Mesendoderm (in vitro differentiated cells): ENCODE measurements at regions not wholly inside any gene's neighbourhood (a gene's known extent, or its start where the extent isn't known, plus 50 kb on each side); places are given as distances from the start of the nearest gene placed in this dataset.

Source experiments
- DNase-seq: peaks from one replicate; pipeline ENCODE4 v3.0.0; 2013
- H2AK5ac ChIP-seq: 2 replicates; pipeline ENCODE4 v1.6.1; 2013; ENCODE audit warnings: low read length, inconsistent platforms
- H2BK120ac ChIP-seq: 2 replicates; pipeline ENCODE4 v1.6.1; 2013; ENCODE audit warnings: low read depth, mild to moderate bottlenecking, low read length, moderate library complexity, mixed read lengths
- H2BK15ac ChIP-seq: replicated peaks from 2 replicates; pipeline ENCODE4 v1.6.1; 2013; ENCODE audit warnings: low read depth, mild to moderate bottlenecking, moderate library complexity
- H2BK5ac ChIP-seq: 2 replicates; pipeline ENCODE4 v1.6.1; 2013; ENCODE audit warnings: low read length, inconsistent platforms
- H3K18ac ChIP-seq: 2 replicates; pipeline ENCODE4 v1.6.1; 2013; ENCODE audit warnings: mild to moderate bottlenecking, low read length, mixed read lengths
- H3K23ac ChIP-seq: one replicate; pipeline ENCODE4 v1.6.1; 2013; ENCODE audit warnings: low read length
- H3K27ac ChIP-seq: 2 replicates; pipeline ENCODE4 v1.5.1; 2013; ENCODE audit warnings: low read depth, mild to moderate bottlenecking, inconsistent platforms, low read length, moderate library complexity
- H3K27me3 ChIP-seq: 2 replicates; pipeline ENCODE4 v1.6.1; 2013; ENCODE audit warnings: low read length, control low read depth, mild to moderate bottlenecking, inconsistent platforms; ENCODE audit not compliant: insufficient read depth, poor library complexity
- H3K36me3 ChIP-seq: 2 replicates; pipeline ENCODE4 v1.6.1; 2013; ENCODE audit warnings: low read length, inconsistent platforms; ENCODE audit not compliant: control insufficient read depth, insufficient read depth
- H3K4ac ChIP-seq: one replicate; pipeline ENCODE4 v1.6.1; 2013; ENCODE audit warnings: low read depth, mild to moderate bottlenecking, low read length, moderate library complexity
- H3K4me1 ChIP-seq: 2 replicates; pipeline ENCODE4 v1.6.1; 2013; ENCODE audit warnings: low read depth, low read length, inconsistent platforms; ENCODE audit not compliant: control insufficient read depth
- H3K4me2 ChIP-seq: 2 replicates; pipeline ENCODE4 v1.6.1; 2013; ENCODE audit warnings: low read length
- H3K4me3 ChIP-seq: 2 replicates; pipeline ENCODE4 v1.5.1; 2013; ENCODE audit warnings: mild to moderate bottlenecking, low read length
- H3K56ac ChIP-seq: one replicate; pipeline ENCODE4 v1.6.1; 2013; ENCODE audit warnings: low read length
- H3K79me1 ChIP-seq: 2 replicates; pipeline ENCODE4 v1.6.1; 2013; ENCODE audit warnings: low read length, inconsistent platforms
- H3K79me2 ChIP-seq: 2 replicates; pipeline ENCODE4 v1.6.1; 2013; ENCODE audit warnings: mild to moderate bottlenecking, low read length; ENCODE audit not compliant: control insufficient read depth, insufficient read depth
- H3K9ac ChIP-seq: 2 replicates; pipeline ENCODE4 v1.6.1; 2013; ENCODE audit warnings: low read length, inconsistent platforms
- H4K5ac ChIP-seq: one replicate; pipeline ENCODE4 v1.6.1; 2013; ENCODE audit warnings: low read length
- H4K8ac ChIP-seq: one replicate; pipeline ENCODE4 v1.6.1; 2013; ENCODE audit warnings: low read depth, mild to moderate bottlenecking, control low read depth, low read length, moderate library complexity
- WGBS: extraction: QIAGEN DNeasy Blood & Tissue Kit; methylation state at CpG from one replicate; pipeline ENCODE4 v1.1.7; 2013; ENCODE audit warnings: low lambda C conversion rate, missing lambda C conversion rate; ENCODE audit not compliant: insufficient coverage; ENCODE audit errors: extremely low coverage; 5-methylcytosine and 5-hydroxymethylcytosine counted together

DNA sequence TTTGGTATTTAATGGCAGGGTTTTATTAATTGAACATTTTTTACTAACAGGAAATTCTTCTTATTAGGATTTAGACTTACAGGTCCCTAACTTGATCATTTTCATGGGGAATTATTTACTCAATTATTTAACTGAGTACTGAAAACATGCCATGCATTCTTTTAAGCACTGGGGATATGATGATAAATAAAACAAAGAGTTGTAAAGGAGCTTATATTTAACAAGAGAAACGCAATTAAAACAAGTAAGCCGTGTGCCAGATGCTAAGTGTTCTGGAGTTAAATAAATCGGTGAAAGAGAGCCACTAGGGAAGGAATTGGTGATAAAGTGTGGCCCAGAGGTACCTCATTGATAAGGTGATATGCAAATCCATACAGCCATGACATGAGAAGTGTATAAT, 214.2 kb upstream of the HTR1E start:
- DNase-seq = no peak
- Histone ChIP-seq H2BK120ac (no peak overlapping the region), H3K27me3 (no peaks in the 10 kb centered on the region), H2AK5ac (no peak overlapping the region), H3K23ac (no peak overlapping the region), H2BK15ac (no peak overlapping the region), H3K9ac (no peak overlapping the region), H2BK5ac (no peak overlapping the region), H3K79me1 (no peaks in the 10 kb centered on the region), H3K79me2 (no peaks in the 10 kb centered on the region), H3K4me3 (no peak overlapping the region), H3K36me3 (no peaks in the 10 kb centered on the region), H4K8ac (no peak overlapping the region), H3K56ac (no peak overlapping the region), H3K4ac (no peak overlapping the region), H3K18ac (peak overlapping the region; percentile 80), H4K5ac (no peak overlapping the region), H3K4me2 (no peak overlapping the region), H3K4me1 (peaks cover 3% of the 10 kb centered on the region), H3K27ac (peak overlapping the region; percentile 51)
- WGBS = no CpG with 5 or more reads among the region's 3 CpGs

DNA sequence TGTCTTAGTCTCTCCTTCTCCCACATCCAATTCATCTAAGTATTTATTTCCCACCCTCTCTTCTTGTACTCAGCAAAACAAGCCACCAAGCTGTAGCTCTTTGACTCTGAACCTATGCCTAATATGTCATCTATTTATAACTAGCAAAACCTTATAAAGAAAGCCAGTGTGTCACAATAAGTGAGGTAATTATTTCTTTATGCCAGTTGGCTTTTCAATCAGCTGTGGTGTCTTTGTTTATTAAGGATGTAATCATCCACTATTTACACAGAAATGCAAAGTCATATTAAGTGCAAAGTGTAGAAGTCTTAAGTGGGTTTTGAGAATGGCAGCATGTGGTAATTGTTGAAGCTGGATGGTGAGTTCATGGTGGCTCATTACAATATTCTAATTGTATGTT, 215.2 kb upstream of the HTR1E start:
- H3K23ac ChIP-seq = no peak overlapping the region
- no peaks in the 10 kb centered on the region for H3K36me3 ChIP-seq
- H4K8ac ChIP-seq = no peak overlapping the region
- H3K18ac ChIP-seq = no peak overlapping the region
- no peak overlapping the region for H3K4me3 ChIP-seq
- no peak overlapping the region for H3K27ac ChIP-seq
- no peak overlapping the region for H2BK5ac ChIP-seq
- no peak overlapping the region for H2BK120ac ChIP-seq
- no peak overlapping the region for H3K4me2 ChIP-seq
- H3K4me1 ChIP-seq = peaks cover 3% of the 10 kb centered on the region
- H4K5ac ChIP-seq = no peak overlapping the region
- H3K79me1 ChIP-seq = no peaks in the 10 kb centered on the region
- H2AK5ac ChIP-seq = no peak overlapping the region
- no peak for DNase-seq
- H3K27me3 ChIP-seq = no peaks in the 10 kb centered on the region
- H3K79me2 ChIP-seq = no peaks in the 10 kb centered on the region
- H2BK15ac ChIP-seq = no peak overlapping the region
- no peak overlapping the region for H3K4ac ChIP-seq
- H3K56ac ChIP-seq = no peak overlapping the region
- H3K9ac ChIP-seq = no peak overlapping the region

DNA sequence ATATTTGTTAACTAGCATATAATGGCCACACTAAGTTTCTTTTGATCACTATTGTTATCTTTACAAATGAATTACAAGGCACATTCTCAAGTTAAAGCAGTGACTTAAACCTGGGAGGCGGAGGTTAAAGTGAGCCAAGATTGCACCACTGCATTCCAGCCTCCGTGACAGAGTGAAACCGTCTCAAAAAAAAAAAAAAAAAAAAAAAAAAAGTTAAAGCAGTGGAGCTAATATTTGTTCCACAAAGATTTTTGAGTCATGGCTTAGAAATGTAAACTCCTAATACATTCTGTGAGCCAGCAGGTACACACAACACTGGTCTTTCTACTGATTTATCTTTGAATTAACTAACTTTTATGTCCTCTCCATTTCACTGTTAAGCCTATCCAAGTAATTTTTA, 221.7 kb upstream of the HTR1E start:
- no peak overlapping the region for H3K4me3 ChIP-seq
- no peak overlapping the region for H2BK120ac ChIP-seq
- no peak overlapping the region for H3K18ac ChIP-seq
- H3K36me3 ChIP-seq = no peaks in the 10 kb centered on the region
- no peak overlapping the region for H4K5ac ChIP-seq
- WGBS = no CpG with 5 or more reads among the region's 3 CpGs
- no peak overlapping the region for H2BK5ac ChIP-seq
- no peak overlapping the region for H3K23ac ChIP-seq
- H2BK15ac ChIP-seq = no peak overlapping the region
- H3K4ac ChIP-seq = no peak overlapping the region
- H3K27ac ChIP-seq = no peak overlapping the region
- H3K4me1 ChIP-seq = no peaks in the 10 kb centered on the region
- no peak overlapping the region for H2AK5ac ChIP-seq
- H3K79me1 ChIP-seq = no peaks in the 10 kb centered on the region
- no peak overlapping the region for H3K9ac ChIP-seq
- H3K27me3 ChIP-seq = no peaks in the 10 kb centered on the region
- no peak overlapping the region for H4K8ac ChIP-seq
- H3K4me2 ChIP-seq = no peak overlapping the region
- H3K79me2 ChIP-seq = no peaks in the 10 kb centered on the region
- peak; percentile 66 for DNase-seq
- H3K56ac ChIP-seq = no peak overlapping the region

DNA sequence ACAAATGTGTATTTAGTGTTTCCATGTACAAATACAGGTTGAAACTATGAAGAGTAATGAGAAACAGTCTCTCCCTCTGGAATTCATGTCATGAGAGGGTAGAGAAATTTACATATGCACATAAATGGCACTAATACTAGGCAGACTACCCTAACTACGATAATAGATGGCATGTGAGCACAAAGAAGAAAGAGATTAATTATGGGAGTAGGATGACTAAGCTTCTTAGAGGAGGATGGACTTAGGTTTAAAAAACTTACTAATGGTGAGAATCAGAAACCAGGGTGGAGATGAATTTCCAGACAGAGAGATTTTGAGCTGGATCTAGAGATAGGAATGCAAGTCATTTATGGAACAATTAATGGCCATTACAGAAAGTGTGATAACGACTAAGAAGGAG, 225.3 kb upstream of the HTR1E start:
- H2BK15ac ChIP-seq = peak overlapping the region; percentile 36
- H4K5ac ChIP-seq = no peak overlapping the region
- H3K36me3 ChIP-seq = no peaks in the 10 kb centered on the region
- H3K4me3 ChIP-seq = no peak overlapping the region
- no peak overlapping the region for H2BK5ac ChIP-seq
- no peak overlapping the region for H3K4me2 ChIP-seq
- H3K56ac ChIP-seq = no peak overlapping the region
- no peak overlapping the region for H3K4ac ChIP-seq
- H2AK5ac ChIP-seq = no peak overlapping the region
- no peaks in the 10 kb centered on the region for H3K27me3 ChIP-seq
- H4K8ac ChIP-seq = no peak overlapping the region
- no peaks in the 10 kb centered on the region for H3K79me1 ChIP-seq
- no peak overlapping the region for H3K27ac ChIP-seq
- H2BK120ac ChIP-seq = no peak overlapping the region
- H3K18ac ChIP-seq = no peak overlapping the region
- H3K79me2 ChIP-seq = no peaks in the 10 kb centered on the region
- H3K9ac ChIP-seq = no peak overlapping the region
- no CpG with 5 or more reads among the region's 2 CpGs for WGBS
- H3K4me1 ChIP-seq = no peaks in the 10 kb centered on the region
- DNase-seq = no peak
- H3K23ac ChIP-seq = no peak overlapping the region

DNA sequence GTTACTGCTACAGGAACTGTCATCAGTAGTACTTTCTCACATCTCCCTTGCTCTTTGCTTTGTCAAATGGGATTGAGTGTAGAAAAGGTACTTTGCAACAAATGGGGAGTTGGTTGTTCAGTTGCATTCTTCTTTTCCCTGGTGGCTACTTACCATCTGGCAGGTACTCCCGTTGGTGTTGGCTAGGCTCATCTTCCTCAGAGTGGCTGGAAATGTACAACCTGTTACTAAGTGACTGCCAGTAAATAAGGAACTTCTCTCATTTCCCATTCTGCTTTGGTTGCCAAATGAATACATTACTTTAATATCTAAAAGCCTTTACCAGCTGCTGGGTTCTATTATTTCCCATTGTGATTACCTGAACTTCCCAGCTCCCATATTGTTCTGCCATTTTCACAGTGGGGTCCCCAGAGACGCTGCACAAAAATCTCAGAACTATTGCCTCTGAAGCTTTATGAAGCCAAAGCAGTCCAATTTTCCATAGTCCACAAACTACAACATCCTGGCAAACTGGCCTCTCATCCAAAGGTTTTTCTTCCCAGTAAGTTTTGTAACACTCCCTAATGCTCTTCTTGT, 229.7 kb upstream of the HTR1E start:
- no CpG with 5 or more reads among the region's 2 CpGs for WGBS
- peak overlapping the region; percentile 39 for H3K18ac ChIP-seq
- H3K27ac ChIP-seq = no peak overlapping the region
- H3K27me3 ChIP-seq = no peaks in the 10 kb centered on the region
- H3K36me3 ChIP-seq = no peaks in the 10 kb centered on the region
- DNase-seq = no peak
- no peak overlapping the region for H2BK120ac ChIP-seq
- H3K4me1 ChIP-seq = no peaks in the 10 kb centered on the region
- H3K4me3 ChIP-seq = no peak overlapping the region
- H2BK15ac ChIP-seq = no peak overlapping the region
- H4K8ac ChIP-seq = no peak overlapping the region
- H2BK5ac ChIP-seq = no peak overlapping the region
- H2AK5ac ChIP-seq = no peak overlapping the region
- no peaks in the 10 kb centered on the region for H3K79me2 ChIP-seq
- no peak overlapping the region for H3K56ac ChIP-seq
- H3K9ac ChIP-seq = no peak overlapping the region
- H4K5ac ChIP-seq = no peak overlapping the region
- no peak overlapping the region for H3K23ac ChIP-seq
- no peak overlapping the region for H3K4ac ChIP-seq
- no peak overlapping the region for H3K4me2 ChIP-seq
- H3K79me1 ChIP-seq = no peaks in the 10 kb centered on the region

DNA sequence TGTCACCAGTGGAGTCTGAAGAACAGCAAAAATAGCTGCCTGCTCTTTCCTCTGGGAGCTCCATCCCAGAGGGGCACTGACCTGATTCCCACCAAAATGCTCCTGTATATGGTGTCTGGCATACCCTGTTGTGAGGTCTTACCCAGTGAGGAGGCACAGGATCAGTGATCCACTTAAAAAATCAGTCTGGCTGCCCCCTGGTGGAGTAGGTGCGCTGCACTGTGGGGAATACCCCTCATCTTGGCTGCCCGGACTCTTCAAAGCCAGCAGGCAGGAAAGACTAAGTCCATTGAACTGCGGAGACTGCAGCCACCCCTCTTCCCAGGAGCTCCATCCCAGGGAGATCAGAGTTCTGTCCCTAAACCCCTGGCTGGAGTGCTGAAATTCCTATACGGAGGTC, 230.9 kb upstream of the HTR1E start:
- no peaks in the 10 kb centered on the region for H3K79me2 ChIP-seq
- no peak overlapping the region for H2BK120ac ChIP-seq
- no peak overlapping the region for H3K23ac ChIP-seq
- H2BK15ac ChIP-seq = no peak overlapping the region
- H3K36me3 ChIP-seq = no peaks in the 10 kb centered on the region
- H3K27me3 ChIP-seq = no peaks in the 10 kb centered on the region
- H4K5ac ChIP-seq = no peak overlapping the region
- WGBS = no CpG with 5 or more reads among the region's 4 CpGs
- no peak overlapping the region for H3K4ac ChIP-seq
- H3K4me3 ChIP-seq = no peak overlapping the region
- no peak overlapping the region for H3K56ac ChIP-seq
- no peak overlapping the region for H2BK5ac ChIP-seq
- H2AK5ac ChIP-seq = no peak overlapping the region
- no peaks in the 10 kb centered on the region for H3K79me1 ChIP-seq
- H3K27ac ChIP-seq = no peak overlapping the region
- no peak overlapping the region for H3K9ac ChIP-seq
- no peaks in the 10 kb centered on the region for H3K4me1 ChIP-seq
- DNase-seq = peak; percentile 72
- H4K8ac ChIP-seq = no peak overlapping the region
- no peak overlapping the region for H3K18ac ChIP-seq
- H3K4me2 ChIP-seq = no peak overlapping the region
